Keratinocyte (primary cell): ENCODE measurements at regions not wholly inside any gene's neighbourhood (a gene's known extent, or its start where the extent isn't known, plus 50 kb on each side); places are given as distances from the start of the nearest gene placed in this dataset.

ENCODE experiments used
- DNase-seq: peaks from one replicate; pipeline ENCODE4 v3.0.0-alpha.2; 2011; ENCODE audit warnings: low read depth, missing footprints, low spot score
- FAIRE-seq: peaks from 2 replicates; lab custom pipeline; 2011; peaks lifted over from hg19 to GRCh38; lab: Jason Lieb, UNC
- H2AFZ ChIP-seq: 2 replicates; pipeline ENCODE4 v1.6.0; 2012; ENCODE audit warnings: low read length, control low read depth, inconsistent platforms; ENCODE audit not compliant: control insufficient read depth
- H3K27ac ChIP-seq: 2 replicates; pipeline ENCODE4 v1.5.1; 2011; ENCODE audit warnings: low read length; ENCODE audit not compliant: control insufficient read depth, insufficient read depth
- H3K27me3 ChIP-seq: 3 replicates; pipeline ENCODE4 v1.6.0; 2011; ENCODE audit warnings: low read length; ENCODE audit not compliant: control insufficient read depth, insufficient read depth; ENCODE audit errors: extremely low read depth
- H3K36me3 ChIP-seq, 2 experiments: 2 replicates in 1 of 2; 3 replicates in 1 of 2; pipeline ENCODE4 v1.5.1; 2011; ENCODE audit warnings: low read length in 2 of 2, mild to moderate bottlenecking in 1 of 2; ENCODE audit not compliant: control insufficient read depth in 2 of 2, insufficient read depth in 2 of 2; ENCODE audit errors: extremely low read depth in 1 of 2
- H3K4me1 ChIP-seq: 3 replicates; pipeline ENCODE4 v1.5.1; 2011; ENCODE audit warnings: low read length; ENCODE audit not compliant: control insufficient read depth, insufficient read depth; ENCODE audit errors: extremely low read depth
- H3K4me2 ChIP-seq: 3 replicates; pipeline ENCODE4 v1.6.0; 2011; ENCODE audit warnings: low read depth, low read length; ENCODE audit not compliant: control insufficient read depth, insufficient read depth; ENCODE audit errors: extremely low read depth
- H3K4me3 ChIP-seq, 3 experiments: fragments of 200-600 bp in 1 of 3; sonication (generic) in 1 of 3; 2 replicates in 2 of 3; 3 replicates in 1 of 3; pipeline ENCODE4 v1.5.1; 2011 to 2016; ENCODE audit warnings: low read length in 3 of 3, mild to moderate bottlenecking in 3 of 3, control low read depth in 2 of 3, inconsistent platforms in 1 of 3, low read depth in 1 of 3, mixed read lengths in 1 of 3, mixed run types in 1 of 3, moderate library complexity in 1 of 3; ENCODE audit not compliant: control insufficient read depth in 2 of 3, insufficient read depth in 2 of 3; ENCODE audit errors: extremely low read depth in 1 of 3
- H3K79me2 ChIP-seq: 2 replicates; pipeline ENCODE4 v1.6.0; 2012; ENCODE audit warnings: low read length; ENCODE audit not compliant: control insufficient read depth, insufficient read depth
- H3K9ac ChIP-seq: 3 replicates; pipeline ENCODE4 v1.6.0; 2011; ENCODE audit warnings: low read length; ENCODE audit not compliant: control insufficient read depth, insufficient read depth; ENCODE audit errors: extremely low read depth
- H3K9me1 ChIP-seq: 3 replicates; pipeline ENCODE4 v1.6.0; 2011; ENCODE audit warnings: low read length; ENCODE audit not compliant: control insufficient read depth, insufficient read depth; ENCODE audit errors: extremely low read depth
- H3K9me3 ChIP-seq: 2 replicates; pipeline ENCODE4 v1.5.1; 2012; ENCODE audit warnings: low read depth, low read length; ENCODE audit not compliant: control insufficient read depth
- H4K20me1 ChIP-seq: 3 replicates; pipeline ENCODE4 v1.6.0; 2011; ENCODE audit warnings: low read length; ENCODE audit not compliant: control insufficient read depth, insufficient read depth; ENCODE audit errors: extremely low read depth
- EZH2 ChIP-seq: IDR thresholded peaks from one replicate; pipeline ENCODE4 v1.6.1; 2012; ENCODE audit warnings: inconsistent platforms, mild to moderate bottlenecking, low read length, moderate library complexity
- dilution Hi-C: fragments of 300-500 bp; cut with MboI; formaldehyde crosslinking; loops from one replicate; pipeline ENCODE4 v1.7.0; 2020; ENCODE audit warnings: low sequenced_read_pairs; ENCODE audit not compliant: extremely low pct_ligation_motif_present
- TF ChIP-seq, protein P1 (sequence below), 3 experiments: IDR thresholded peaks in 1 of 3; conservative IDR thresholded peaks in 1 of 3; optimal IDR thresholded peaks in 1 of 3; 2 replicates in 2 of 3; 3 replicates in 1 of 3; pipeline versions ENCODE3 to v1.5.1; 2011; ENCODE audit warnings: low read length in 3 of 3, mild to moderate bottlenecking in 3 of 3, moderate library complexity in 2 of 3, control low read depth in 1 of 3, inconsistent platforms in 1 of 3; ENCODE audit not compliant: insufficient read depth in 2 of 3; ENCODE audit errors: extremely low read depth in 1 of 3

DNA sequence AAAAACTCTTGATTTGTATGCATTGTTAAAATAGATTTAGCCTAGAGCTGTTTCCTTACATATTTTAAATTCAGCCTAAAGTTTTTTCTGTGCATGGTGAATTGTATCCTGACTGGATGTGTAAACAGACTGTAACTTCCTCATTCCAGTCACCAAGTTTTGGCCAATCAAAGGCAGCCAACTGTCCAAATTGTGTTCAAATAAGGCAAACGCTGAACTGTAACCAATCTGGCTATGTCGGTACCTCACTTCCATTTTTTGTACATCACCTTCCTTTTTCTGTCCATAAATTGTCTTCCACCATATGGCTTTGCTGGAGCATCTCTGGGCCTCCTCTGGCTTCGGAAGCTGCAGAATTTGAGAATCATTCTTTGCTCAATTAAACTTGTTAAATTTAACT, 1921.9 kb upstream of the SEL1L start:
- no peaks in the 10 kb centered on the region for H3K4me1 ChIP-seq
- no peak overlapping the region for H3K9ac ChIP-seq
- H4K20me1 ChIP-seq = no peaks in the 10 kb centered on the region
- H3K36me3 ChIP-seq = no peaks in the 10 kb centered on the region
- H3K4me3 ChIP-seq = no peak overlapping the region
- H3K27ac ChIP-seq = no peak overlapping the region
- FAIRE-seq (no peak), DNase-seq (no peak)
- dilution Hi-C loops = no loop called here
- no peak overlapping the region for H2AFZ ChIP-seq
- TF ChIP-seq, protein P1, sequence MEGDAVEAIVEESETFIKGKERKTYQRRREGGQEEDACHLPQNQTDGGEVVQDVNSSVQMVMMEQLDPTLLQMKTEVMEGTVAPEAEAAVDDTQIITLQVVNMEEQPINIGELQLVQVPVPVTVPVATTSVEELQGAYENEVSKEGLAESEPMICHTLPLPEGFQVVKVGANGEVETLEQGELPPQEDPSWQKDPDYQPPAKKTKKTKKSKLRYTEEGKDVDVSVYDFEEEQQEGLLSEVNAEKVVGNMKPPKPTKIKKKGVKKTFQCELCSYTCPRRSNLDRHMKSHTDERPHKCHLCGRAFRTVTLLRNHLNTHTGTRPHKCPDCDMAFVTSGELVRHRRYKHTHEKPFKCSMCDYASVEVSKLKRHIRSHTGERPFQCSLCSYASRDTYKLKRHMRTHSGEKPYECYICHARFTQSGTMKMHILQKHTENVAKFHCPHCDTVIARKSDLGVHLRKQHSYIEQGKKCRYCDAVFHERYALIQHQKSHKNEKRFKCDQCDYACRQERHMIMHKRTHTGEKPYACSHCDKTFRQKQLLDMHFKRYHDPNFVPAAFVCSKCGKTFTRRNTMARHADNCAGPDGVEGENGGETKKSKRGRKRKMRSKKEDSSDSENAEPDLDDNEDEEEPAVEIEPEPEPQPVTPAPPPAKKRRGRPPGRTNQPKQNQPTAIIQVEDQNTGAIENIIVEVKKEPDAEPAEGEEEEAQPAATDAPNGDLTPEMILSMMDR (optimal IDR thresholded peaks at IDR 0.05 in 1 of 3, IDR thresholded peaks at IDR 0.05 in 1 of 3, conservative IDR thresholded peaks at IDR 0.05 in 1 of 3; ENCODE audit: extremely low read depth in 1 of 3, insufficient read depth in 2 of 3, low read length in 3 of 3) = no peak
- no peak for TF ChIP-seq EZH2
- H3K79me2 ChIP-seq = no peaks in the 10 kb centered on the region
- H3K9me3 ChIP-seq = peaks cover 2% of the 10 kb centered on the region
- H3K27me3 ChIP-seq = no peaks in the 10 kb centered on the region
- no peak overlapping the region for H3K4me2 ChIP-seq
- no peaks in the 10 kb centered on the region for H3K9me1 ChIP-seq

DNA sequence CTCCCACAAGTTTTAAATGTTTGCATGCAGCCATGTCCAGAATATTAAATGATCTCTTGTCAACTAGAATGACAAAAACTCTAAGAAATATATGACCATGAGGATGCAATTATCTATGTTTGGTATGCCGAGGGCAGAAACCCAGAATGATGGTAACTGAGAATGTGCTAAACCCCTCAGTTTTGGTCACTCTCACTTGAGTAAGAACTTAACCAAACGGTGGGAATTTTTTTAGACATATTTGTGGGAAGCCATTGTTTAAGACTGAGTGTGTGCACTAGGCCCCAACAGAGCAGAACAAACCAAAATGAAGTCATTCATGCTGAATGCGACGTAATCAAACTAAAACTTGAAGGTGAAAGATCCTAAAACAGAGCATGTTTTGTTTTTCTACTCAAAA, 1927.9 kb upstream of the SEL1L start:
- no peaks in the 10 kb centered on the region for H3K36me3 ChIP-seq
- no peaks in the 10 kb centered on the region for H3K79me2 ChIP-seq
- no peaks in the 10 kb centered on the region for H3K9me1 ChIP-seq
- H3K27ac ChIP-seq = no peak overlapping the region
- FAIRE-seq = no peak
- no peak overlapping the region for H3K9ac ChIP-seq
- H3K4me2 ChIP-seq = no peak overlapping the region
- no peak overlapping the region for H3K4me3 ChIP-seq
- no peak overlapping the region for H2AFZ ChIP-seq
- no peak for DNase-seq
- H4K20me1 ChIP-seq = no peaks in the 10 kb centered on the region
- no peaks in the 10 kb centered on the region for H3K27me3 ChIP-seq
- H3K9me3 ChIP-seq = peaks cover 2% of the 10 kb centered on the region
- TF ChIP-seq, protein P1 (optimal IDR thresholded peaks at IDR 0.05 in 1 of 3, IDR thresholded peaks at IDR 0.05 in 1 of 3, conservative IDR thresholded peaks at IDR 0.05 in 1 of 3; ENCODE audit: extremely low read depth in 1 of 3, insufficient read depth in 2 of 3, low read length in 3 of 3) = no peak
- no peak for TF ChIP-seq EZH2
- dilution Hi-C loops = no loop called here
- no peaks in the 10 kb centered on the region for H3K4me1 ChIP-seq
